ENCODE measurements at regions not wholly inside any gene's neighbourhood (a gene's known extent, or its start where the extent isn't known, plus 50 kb on each side); places are given as distances from the start of the nearest gene placed in this dataset.

DNA sequence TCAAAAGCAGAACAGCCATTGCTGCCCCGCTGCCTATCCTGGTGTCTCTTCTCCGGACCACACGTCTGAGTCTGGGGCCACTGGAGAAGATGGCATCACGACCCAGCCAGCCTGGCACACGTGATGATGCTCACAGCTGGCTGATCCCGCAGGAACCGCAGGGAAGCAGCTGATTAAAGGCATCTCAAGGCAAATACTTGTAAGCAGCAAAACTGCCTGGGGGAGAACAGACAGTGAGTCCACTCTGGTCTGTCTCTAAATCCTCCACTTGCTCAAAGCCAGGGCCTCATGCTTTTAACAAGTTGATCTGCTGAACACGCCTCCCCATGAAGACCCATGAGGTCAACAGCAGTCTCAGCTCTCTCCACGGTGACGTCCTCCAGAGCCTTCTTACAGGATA is 108.6 kb downstream of the BRD1 start:
- no peak for TF ChIP-seq CTCF (IDR thresholded peaks at IDR 0.05)
- no peak for TF ChIP-seq EP300 (IDR thresholded peaks at IDR 0.05)
